KMS-11 (cell line): ENCODE measurements at regions not wholly inside any gene's neighbourhood (a gene's known extent, or its start where the extent isn't known, plus 50 kb on each side); places are given as distances from the start of the nearest gene placed in this dataset.

Experiments
- H2AFZ ChIP-seq: fragments of 200-600 bp; sonication (generic); 2 replicates; pipeline ENCODE4 v1.6.1; 2016; ENCODE audit warnings: antibody characterized with exemption, mixed run types, low read depth
- H3K27ac ChIP-seq: fragments of 200-600 bp; sonication (generic); 2 replicates; pipeline ENCODE4 v1.6.1; 2016; ENCODE audit warnings: mild to moderate bottlenecking, mixed run types
- H3K27me3 ChIP-seq: fragments of 200-600 bp; sonication (generic); 2 replicates; pipeline ENCODE4 v1.6.1; 2017; ENCODE audit warnings: mild to moderate bottlenecking, low read depth, mixed run types, moderate library complexity; ENCODE audit not compliant: insufficient read depth
- H3K36me3 ChIP-seq: fragments of 200-600 bp; sonication (generic); 2 replicates; pipeline ENCODE4 v1.6.1; 2017; ENCODE audit warnings: mild to moderate bottlenecking, mixed run types; ENCODE audit not compliant: insufficient read depth
- H3K4me1 ChIP-seq: fragments of 200-600 bp; sonication (generic); 2 replicates; pipeline ENCODE4 v1.6.1; 2016; ENCODE audit warnings: mild to moderate bottlenecking, low read depth, mixed run types; ENCODE audit not compliant: poor library complexity, severe bottlenecking
- H3K4me2 ChIP-seq: fragments of 200-600 bp; sonication (generic); 2 replicates; pipeline ENCODE4 v1.7.0; 2016; ENCODE audit warnings: mild to moderate bottlenecking, mixed run types
- H3K4me3 ChIP-seq: fragments of 200-600 bp; sonication (generic); IDR thresholded peaks from 2 replicates; pipeline ENCODE4 v1.6.1; 2017; ENCODE audit warnings: low read depth, low read length, mixed read lengths; ENCODE audit not compliant: insufficient read depth
- H3K79me2 ChIP-seq: fragments of 200-600 bp; sonication (generic); 2 replicates; pipeline ENCODE4 v1.6.1; 2016; ENCODE audit warnings: low read depth, mixed run types; ENCODE audit not compliant: insufficient read depth
- H3K9ac ChIP-seq: fragments of 200-600 bp; sonication (generic); 2 replicates; pipeline ENCODE4 v1.6.1; 2016; ENCODE audit warnings: mild to moderate bottlenecking, mixed run types
- H4K20me1 ChIP-seq: fragments of 200-600 bp; sonication (generic); 2 replicates; pipeline ENCODE4 v1.6.1; 2016; ENCODE audit warnings: mild to moderate bottlenecking, mixed run types; ENCODE audit not compliant: insufficient read depth
- CTCF ChIP-seq: fragments of 200-600 bp; sonication (generic); conservative IDR thresholded peaks from 2 replicates; pipeline ENCODE4 v1.6.1; 2017; ENCODE audit warnings: low read depth, mild to moderate bottlenecking, antibody characterized with exemption, low read length, moderate library complexity, mixed read lengths

GRCh38 chr16:86806181-86806837 is 228.0 kb downstream of the FOXL1 start:
- Histone ChIP-seq H3K4me1 (no peaks in the 10 kb centered on the region), H3K9ac (no peak overlapping the region), H3K36me3 (no peaks in the 10 kb centered on the region), H3K4me3 (no peak overlapping the region), H3K27ac (no peak overlapping the region), H3K27me3 (peaks cover 2% of the 10 kb centered on the region; the same call in 1 of the 2 replicates), H3K4me2 (no peak overlapping the region), H4K20me1 (no peaks in the 10 kb centered on the region), H2AFZ (no peak overlapping the region), H3K79me2 (no peaks in the 10 kb centered on the region)
- no peak for TF ChIP-seq CTCF

DNA sequence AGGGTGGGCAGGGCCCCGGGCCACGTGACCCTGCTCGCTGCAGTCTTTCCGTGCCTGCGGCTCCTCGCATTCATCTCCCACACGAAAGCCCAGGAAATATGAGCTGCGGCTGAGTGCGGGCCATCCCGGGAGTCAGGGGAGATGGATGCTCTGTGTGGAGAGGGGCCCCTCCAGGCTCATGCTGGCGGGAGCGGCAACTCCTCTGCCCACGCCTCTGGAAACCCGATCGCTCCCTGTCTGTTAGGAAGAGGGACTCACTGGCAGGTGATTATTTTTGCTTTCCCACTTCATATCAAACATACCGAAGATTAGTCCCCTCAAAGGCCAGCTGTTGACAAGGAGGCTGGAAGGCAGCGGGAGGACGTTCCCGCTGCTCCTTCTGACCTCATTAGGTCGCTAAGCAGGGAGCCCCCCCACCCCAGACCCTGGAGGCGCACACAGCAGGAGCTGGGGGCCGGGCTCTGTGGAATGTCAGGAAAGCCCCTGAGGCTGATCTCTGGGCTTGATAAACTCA is 228.5 kb downstream of the FOXL1 start:
- H3K27ac ChIP-seq, result no peak overlapping the region
- H3K4me2 ChIP-seq, result no peak overlapping the region
- H3K36me3 ChIP-seq, result no peaks in the 10 kb centered on the region
- TF ChIP-seq CTCF, result no peak
- no peaks in the 10 kb centered on the region; the same call in 1 of the 2 replicates for H3K27me3 ChIP-seq
- H3K4me1 ChIP-seq, result no peaks in the 10 kb centered on the region
- H3K9ac ChIP-seq, result no peak overlapping the region
- no peak overlapping the region for H3K4me3 ChIP-seq
- no peaks in the 10 kb centered on the region for H3K79me2 ChIP-seq
- no peaks in the 10 kb centered on the region for H4K20me1 ChIP-seq
- H2AFZ ChIP-seq, result no peak overlapping the region

- H3K79me2 ChIP-seq, result no peaks in the 10 kb centered on the region
- H4K20me1 ChIP-seq, result no peaks in the 10 kb centered on the region
- H3K4me1 ChIP-seq, result no peaks in the 10 kb centered on the region
- H2AFZ ChIP-seq, result no peak overlapping the region
- no peaks in the 10 kb centered on the region; the same call in 1 of the 2 replicates for H3K27me3 ChIP-seq
- no peak overlapping the region for H3K4me3 ChIP-seq
- H3K9ac ChIP-seq, result no peak overlapping the region
- no peaks in the 10 kb centered on the region for H3K36me3 ChIP-seq
- no peak for TF ChIP-seq CTCF
- H3K4me2 ChIP-seq, result no peak overlapping the region
- H3K27ac ChIP-seq, result no peak overlapping the region
Observed at GRCh38 chr16:86808863-86809444, 230.6 kb downstream of the FOXL1 start.

- no peaks in the 10 kb centered on the region for H4K20me1 ChIP-seq
- no peaks in the 10 kb centered on the region for H3K36me3 ChIP-seq
- no peaks in the 10 kb centered on the region for H3K79me2 ChIP-seq
- H3K9ac ChIP-seq, result no peak overlapping the region
- no peak overlapping the region for H2AFZ ChIP-seq
- no peak overlapping the region for H3K4me2 ChIP-seq
- H3K27ac ChIP-seq, result no peak overlapping the region
- TF ChIP-seq CTCF, result no peak
- no peaks in the 10 kb centered on the region; the same call in 1 of the 2 replicates for H3K27me3 ChIP-seq
- no peak overlapping the region for H3K4me3 ChIP-seq
- peaks cover 4% of the 10 kb centered on the region for H3K4me1 ChIP-seq
Observed at GRCh38 chr16:86809458-86809955, 231.2 kb downstream of the FOXL1 start.
